ENCODE measurements at regions not wholly inside any gene's neighbourhood (a gene's known extent, or its start where the extent isn't known, plus 50 kb on each side); places are given as distances from the start of the nearest gene placed in this dataset.

GRCh38 chr9:73038613-73039012 is 85.8 kb upstream of the ALDH1A1 start:
- no peaks in the 10 kb centered on the region for H3K9me3 ChIP-seq (ENCODE audit: severe bottlenecking)
- no peaks in the 10 kb centered on the region for H3K4me1 ChIP-seq (ENCODE audit: insufficient read depth, poor library complexity, severe bottlenecking)
- no peaks in the 10 kb centered on the region for H3K27me3 ChIP-seq (ENCODE audit: insufficient read depth, poor library complexity, severe bottlenecking)
- no peak overlapping the region for H3K4me3 ChIP-seq (ENCODE audit: severe bottlenecking)
- no peak overlapping the region for H3K27ac ChIP-seq (ENCODE audit: poor library complexity, severe bottlenecking)
- ATAC-seq (ENCODE audit: low read depth): no peak
- no peak for DNase-seq (ENCODE audit: low spot score)
- H3K36me3 ChIP-seq (ENCODE audit: low read depth): no peaks in the 10 kb centered on the region
- no peak for TF ChIP-seq CTCF (IDR thresholded peaks at IDR 0.05; ENCODE audit: poor library complexity, severe bottlenecking)

GRCh38 chr9:73038089-73038509 is 85.2 kb upstream of the ALDH1A1 start:
- no peak for ATAC-seq (ENCODE audit: low read depth)
- H3K36me3 ChIP-seq (ENCODE audit: low read depth): no peaks in the 10 kb centered on the region
- DNase-seq (ENCODE audit: low spot score): no peak
- TF ChIP-seq CTCF (IDR thresholded peaks at IDR 0.05; ENCODE audit: poor library complexity, severe bottlenecking): no peak
- H3K4me1 ChIP-seq (ENCODE audit: insufficient read depth, poor library complexity, severe bottlenecking): no peaks in the 10 kb centered on the region
- no peaks in the 10 kb centered on the region for H3K27me3 ChIP-seq (ENCODE audit: insufficient read depth, poor library complexity, severe bottlenecking)
- no peak overlapping the region for H3K27ac ChIP-seq (ENCODE audit: poor library complexity, severe bottlenecking)
- no peaks in the 10 kb centered on the region for H3K9me3 ChIP-seq (ENCODE audit: severe bottlenecking)
- H3K4me3 ChIP-seq (ENCODE audit: severe bottlenecking): no peak overlapping the region

- no peak for DNase-seq (ENCODE audit: low spot score)
- TF ChIP-seq CTCF (IDR thresholded peaks at IDR 0.05; ENCODE audit: poor library complexity, severe bottlenecking): no peak
- H3K27ac ChIP-seq (ENCODE audit: poor library complexity, severe bottlenecking): no peak overlapping the region
Observed at GRCh38 chr9:73037613-73038012, 84.8 kb upstream of the ALDH1A1 start.

GRCh38 chr9:73034962-73035361 is 82.1 kb upstream of the ALDH1A1 start:
- no peak overlapping the region for H3K4me3 ChIP-seq (ENCODE audit: severe bottlenecking)
- no peak overlapping the region for H3K27ac ChIP-seq (ENCODE audit: poor library complexity, severe bottlenecking)
- no peak for DNase-seq (ENCODE audit: low spot score)
- H3K36me3 ChIP-seq (ENCODE audit: low read depth): no peaks in the 10 kb centered on the region
- TF ChIP-seq CTCF (IDR thresholded peaks at IDR 0.05; ENCODE audit: poor library complexity, severe bottlenecking): no peak
- H3K9me3 ChIP-seq (ENCODE audit: severe bottlenecking): no peaks in the 10 kb centered on the region
- ATAC-seq (ENCODE audit: low read depth): no peak
- H3K4me1 ChIP-seq (ENCODE audit: insufficient read depth, poor library complexity, severe bottlenecking): no peaks in the 10 kb centered on the region
- H3K27me3 ChIP-seq (ENCODE audit: insufficient read depth, poor library complexity, severe bottlenecking): no peaks in the 10 kb centered on the region

More at GRCh38 chr9:73037613-73038012, 84.8 kb upstream of the ALDH1A1 start:
- Histone ChIP-seq H3K4me3 (ENCODE audit: severe bottlenecking) (no peak overlapping the region), H3K9me3 (ENCODE audit: severe bottlenecking) (no peaks in the 10 kb centered on the region), H3K27me3 (ENCODE audit: insufficient read depth, poor library complexity, severe bottlenecking) (no peaks in the 10 kb centered on the region), H3K36me3 (ENCODE audit: low read depth) (no peaks in the 10 kb centered on the region), H3K4me1 (ENCODE audit: insufficient read depth, poor library complexity, severe bottlenecking) (no peaks in the 10 kb centered on the region)
- no peak for ATAC-seq (ENCODE audit: low read depth)

GRCh38 chr9:73031350-73031749 is 78.5 kb upstream of the ALDH1A1 start:
- no peak for TF ChIP-seq CTCF (IDR thresholded peaks at IDR 0.05; ENCODE audit: poor library complexity, severe bottlenecking)
- H3K4me3 ChIP-seq (ENCODE audit: severe bottlenecking): no peak overlapping the region
- no peaks in the 10 kb centered on the region for H3K36me3 ChIP-seq (ENCODE audit: low read depth)
- H3K27me3 ChIP-seq (ENCODE audit: insufficient read depth, poor library complexity, severe bottlenecking): no peaks in the 10 kb centered on the region
- no peak for DNase-seq (ENCODE audit: low spot score)
- H3K27ac ChIP-seq (ENCODE audit: poor library complexity, severe bottlenecking): no peak overlapping the region
- H3K9me3 ChIP-seq (ENCODE audit: severe bottlenecking): no peaks in the 10 kb centered on the region
- ATAC-seq (ENCODE audit: low read depth): no peak
- no peaks in the 10 kb centered on the region for H3K4me1 ChIP-seq (ENCODE audit: insufficient read depth, poor library complexity, severe bottlenecking)
